Mucosa of descending colon (tissue), 3 donors: ENCODE measurements at regions not wholly inside any gene's neighbourhood (a gene's known extent, or its start where the extent isn't known, plus 50 kb on each side); places are given as distances from the start of the nearest gene placed in this dataset.

Experiments used
- ATAC-seq: fragments of 200-7000 bp; cut with Tn5 transposase; one replicate; pipeline ENCODE4 v1.9.1; 2020; ENCODE audit warnings: mild to moderate bottlenecking, moderate library complexity
- DNase-seq, 3 donors: peaks; one replicate each; pipeline ENCODE4 v3.0.0-alpha.2; 2020
- H3K36me3 ChIP-seq: fragments of 200-600 bp; one replicate; pipeline ENCODE4 v1.8.0; 2021; ENCODE audit warnings: low read depth, mild to moderate bottlenecking
- H3K4me1 ChIP-seq: fragments of 200-600 bp; one replicate; pipeline ENCODE4 v1.8.0; 2021; ENCODE audit warnings: low read depth, mild to moderate bottlenecking
- H3K4me3 ChIP-seq: fragments of 200-600 bp; one replicate; pipeline ENCODE4 v1.8.0; 2021; ENCODE audit warnings: mild to moderate bottlenecking
- H3K9me3 ChIP-seq: fragments of 200-600 bp; one replicate; pipeline ENCODE4 v1.8.0; 2021; ENCODE audit warnings: mild to moderate bottlenecking
- intact Hi-C, 2 donors: fragments of 100-400 bp; cut with DNase I in 1 of 2; cut with micrococcal nuclease in 1 of 2; formaldehyde crosslinking; loops; one replicate each; pipeline versions ENCODE4 v1.11.0 to v1.11.1; 2022; cut with DNase I, micrococcal nuclease
- TF ChIP-seq, protein P1 (sequence below): fragments of 200-600 bp; IDR thresholded peaks from one replicate; pipeline ENCODE4 v1.8.0; 2022; ENCODE audit warnings: antibody characterized with exemption, mild to moderate bottlenecking
- donor health status: DM: no; HTN: no; CAD: no; lungs with moderate emphysema.
- donor health status: DM: no; HTN: no; CAD: no.
- donor health status: DM: no; HTN: yes; CAD: no.

- ATAC-seq: no peak
- TF ChIP-seq, protein P1, sequence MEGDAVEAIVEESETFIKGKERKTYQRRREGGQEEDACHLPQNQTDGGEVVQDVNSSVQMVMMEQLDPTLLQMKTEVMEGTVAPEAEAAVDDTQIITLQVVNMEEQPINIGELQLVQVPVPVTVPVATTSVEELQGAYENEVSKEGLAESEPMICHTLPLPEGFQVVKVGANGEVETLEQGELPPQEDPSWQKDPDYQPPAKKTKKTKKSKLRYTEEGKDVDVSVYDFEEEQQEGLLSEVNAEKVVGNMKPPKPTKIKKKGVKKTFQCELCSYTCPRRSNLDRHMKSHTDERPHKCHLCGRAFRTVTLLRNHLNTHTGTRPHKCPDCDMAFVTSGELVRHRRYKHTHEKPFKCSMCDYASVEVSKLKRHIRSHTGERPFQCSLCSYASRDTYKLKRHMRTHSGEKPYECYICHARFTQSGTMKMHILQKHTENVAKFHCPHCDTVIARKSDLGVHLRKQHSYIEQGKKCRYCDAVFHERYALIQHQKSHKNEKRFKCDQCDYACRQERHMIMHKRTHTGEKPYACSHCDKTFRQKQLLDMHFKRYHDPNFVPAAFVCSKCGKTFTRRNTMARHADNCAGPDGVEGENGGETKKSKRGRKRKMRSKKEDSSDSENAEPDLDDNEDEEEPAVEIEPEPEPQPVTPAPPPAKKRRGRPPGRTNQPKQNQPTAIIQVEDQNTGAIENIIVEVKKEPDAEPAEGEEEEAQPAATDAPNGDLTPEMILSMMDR: no peak
These were observed 275.8 kb upstream of the CPEB2 start for GRCh38 chr4:14726441-14726840.

GRCh38 chr4:14726877-14727361 lies 275.4 kb upstream of the CPEB2 start:
- H3K4me1 ChIP-seq: no peaks in the 10 kb centered on the region
- H3K4me3 ChIP-seq: no peak overlapping the region
- DNase-seq: peak in 1 of 3 donors; percentile 3
- H3K36me3 ChIP-seq: no peaks in the 10 kb centered on the region
- TF ChIP-seq, protein P1: no peak
- H3K9me3 ChIP-seq: no peaks in the 10 kb centered on the region
- intact Hi-C loops: no loop called here
- no peak for ATAC-seq

More at GRCh38 chr4:14726441-14726840, 275.8 kb upstream of the CPEB2 start:
- Histone ChIP-seq H3K4me1 (no peaks in the 10 kb centered on the region), H3K9me3 (no peaks in the 10 kb centered on the region), H3K36me3 (no peaks in the 10 kb centered on the region), H3K4me3 (no peak overlapping the region)
- DNase-seq: no peak
- intact Hi-C loops: no loop called here

- DNase-seq (no peak), ATAC-seq (no peak)
- no peaks in the 10 kb centered on the region for H3K4me1 ChIP-seq
- H3K4me3 ChIP-seq: no peak overlapping the region
- no peaks in the 10 kb centered on the region for H3K36me3 ChIP-seq
- TF ChIP-seq, protein P1: no peak
- intact Hi-C loops: no loop called here
- H3K9me3 ChIP-seq: no peaks in the 10 kb centered on the region
These were observed 272.8 kb upstream of the CPEB2 start for GRCh38 chr4:14729282-14730000.

GRCh38 chr4:14742054-14742453 lies 260.2 kb upstream of the CPEB2 start:
- no peaks in the 10 kb centered on the region for H3K4me1 ChIP-seq
- H3K4me3 ChIP-seq: no peak overlapping the region
- ATAC-seq (no peak), DNase-seq (no peak)
- TF ChIP-seq, protein P1: no peak
- no peaks in the 10 kb centered on the region for H3K9me3 ChIP-seq
- H3K36me3 ChIP-seq: no peaks in the 10 kb centered on the region
- intact Hi-C loops: no loop called here

DNA sequence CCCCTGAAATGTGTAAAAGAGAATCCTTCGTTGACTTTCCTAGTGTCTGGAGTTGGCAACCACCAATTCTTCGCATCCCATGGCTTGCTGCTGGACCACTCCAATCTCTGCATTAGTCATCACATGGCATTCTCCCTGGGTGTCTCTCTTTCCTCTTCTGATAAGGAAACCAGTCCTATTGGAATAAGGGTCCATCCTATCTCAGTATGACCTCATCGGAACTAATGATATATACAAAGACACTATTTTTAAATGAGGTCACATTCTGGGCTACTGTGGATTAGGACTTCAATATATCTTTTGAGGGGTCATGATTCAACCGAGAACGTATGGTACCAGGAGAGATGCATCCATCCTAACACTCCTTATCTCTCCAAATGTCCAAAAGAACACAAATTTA lies 259.1 kb upstream of the CPEB2 start:
- Histone ChIP-seq H3K36me3 (no peaks in the 10 kb centered on the region), H3K4me1 (no peaks in the 10 kb centered on the region), H3K4me3 (no peak overlapping the region), H3K9me3 (no peaks in the 10 kb centered on the region)
- TF ChIP-seq, protein P1: no peak
- intact Hi-C loops: no loop called here
- no peak for ATAC-seq
- DNase-seq: no peak
